ENCODE measurements at regions not wholly inside any gene's neighbourhood (a gene's known extent, or its start where the extent isn't known, plus 50 kb on each side); places are given as distances from the start of the nearest gene placed in this dataset.

DNA sequence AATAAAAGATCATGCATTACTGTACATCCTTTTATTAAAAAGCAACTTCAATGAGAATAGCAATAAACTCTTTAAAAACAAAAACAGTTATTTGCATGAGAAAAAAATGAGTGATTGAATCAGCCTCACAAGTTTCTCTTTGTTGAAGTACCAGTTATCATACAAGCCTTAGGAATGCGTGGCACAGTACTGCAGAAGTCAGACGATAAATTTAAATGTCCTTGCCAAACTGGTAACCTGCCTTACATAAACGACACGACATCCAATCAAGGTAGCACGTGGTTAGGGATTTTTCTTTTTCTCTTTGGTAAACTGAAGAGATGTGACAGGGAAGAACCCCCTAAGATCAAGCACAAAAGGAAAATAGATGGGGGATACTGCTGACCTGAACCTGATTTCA is 251.0 kb downstream of the KLF12 start:
- POLR2A ChIA-PET: no interaction called here
- H3K27me3 ChIP-seq (ENCODE audit: control insufficient read depth, insufficient read depth, low read length): no peaks in the 10 kb centered on the region
- TF ChIP-seq CTCF (IDR thresholded peaks at IDR 0.05; ENCODE audit: insufficient read depth, low read depth, low read length): no peak
- no peak for DNase-seq (ENCODE audit: low read depth)
- CTCF ChIA-PET: interaction anchor here (0.6 to 0.7 kb wide), 2 partner anchors 15 to 116 kb away, joined by 3 read pairs; no protein-coding TSS in a partner anchor
- no peaks in the 10 kb centered on the region for H3K36me3 ChIP-seq (ENCODE audit: control insufficient read depth, insufficient read depth, low read length)
- H3K4me3 ChIP-seq (ENCODE audit: low read depth, low read length): no peak overlapping the region

DNA sequence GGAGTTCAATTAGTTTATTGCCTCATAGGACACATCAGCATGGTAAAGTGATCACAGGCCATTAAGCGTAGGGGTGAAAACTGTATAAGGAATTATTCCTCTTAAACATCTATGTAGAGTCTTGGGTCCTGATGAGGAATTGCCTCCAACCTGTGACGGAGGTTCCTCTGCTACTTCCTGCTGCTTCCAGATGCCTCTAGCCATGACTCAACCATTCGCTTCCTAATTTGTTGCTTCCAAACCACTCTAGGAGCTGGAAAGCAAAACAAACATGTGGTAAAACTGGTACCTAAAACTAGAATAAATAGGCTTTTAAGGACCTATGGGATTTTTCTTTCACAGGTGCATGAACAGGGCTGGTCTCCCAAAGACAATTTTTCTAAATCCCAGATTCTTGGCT is 253.8 kb downstream of the KLF12 start:
- no peaks in the 10 kb centered on the region for H3K27me3 ChIP-seq (ENCODE audit: control insufficient read depth, insufficient read depth, low read length)
- no peak for TF ChIP-seq CTCF (IDR thresholded peaks at IDR 0.05; ENCODE audit: insufficient read depth, low read depth, low read length)
- DNase-seq (ENCODE audit: low read depth): no peak
- CTCF ChIA-PET: interaction anchor here (1.3 kb wide), 1 partner anchor 14 kb away, joined by 3 read pairs; no protein-coding TSS in a partner anchor
- no peak overlapping the region for H3K4me3 ChIP-seq (ENCODE audit: low read depth, low read length)
- POLR2A ChIA-PET: no interaction called here
- no peaks in the 10 kb centered on the region for H3K36me3 ChIP-seq (ENCODE audit: control insufficient read depth, insufficient read depth, low read length)

GRCh38 chr13:73879346-73880015 is 254.7 kb downstream of the KLF12 start:
- H3K36me3 ChIP-seq (ENCODE audit: control insufficient read depth, insufficient read depth, low read length): no peaks in the 10 kb centered on the region
- no peak for DNase-seq (ENCODE audit: low read depth)
- H3K4me3 ChIP-seq (ENCODE audit: low read depth, low read length): no peak overlapping the region
- TF ChIP-seq CTCF (IDR thresholded peaks at IDR 0.05; ENCODE audit: insufficient read depth, low read depth, low read length): no peak
- no peaks in the 10 kb centered on the region for H3K27me3 ChIP-seq (ENCODE audit: control insufficient read depth, insufficient read depth, low read length)
- POLR2A ChIA-PET: no interaction called here
- CTCF ChIA-PET: no interaction called here

DNA sequence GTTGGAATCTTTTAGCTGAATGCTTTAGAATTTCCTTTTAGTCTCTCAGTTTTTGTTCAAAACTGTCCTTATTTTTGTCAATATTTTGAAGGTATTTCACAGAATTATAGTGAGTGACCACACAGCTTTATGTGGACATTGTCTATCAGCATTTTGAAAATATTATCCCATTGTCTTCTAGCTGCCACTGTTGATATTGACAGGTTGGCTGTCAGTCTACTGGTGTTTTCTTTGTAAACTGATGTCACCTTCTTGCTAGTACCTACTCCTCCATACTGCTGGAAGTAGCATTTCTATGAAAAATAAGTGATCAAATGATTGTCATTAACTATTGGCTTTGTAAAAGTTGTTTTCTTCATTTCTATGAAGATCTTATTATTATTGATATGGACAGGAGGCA is 256.8 kb downstream of the KLF12 start:
- Histone ChIP-seq H3K36me3 (ENCODE audit: control insufficient read depth, insufficient read depth, low read length) (no peaks in the 10 kb centered on the region), H3K4me3 (ENCODE audit: low read depth, low read length) (no peak overlapping the region), H3K27me3 (ENCODE audit: control insufficient read depth, insufficient read depth, low read length) (no peaks in the 10 kb centered on the region)
- ChIA-PET POLR2A (no interaction called here), CTCF (no interaction called here)
- DNase-seq (ENCODE audit: low read depth): no peak
- TF ChIP-seq CTCF (IDR thresholded peaks at IDR 0.05; ENCODE audit: insufficient read depth, low read depth, low read length): no peak

DNA sequence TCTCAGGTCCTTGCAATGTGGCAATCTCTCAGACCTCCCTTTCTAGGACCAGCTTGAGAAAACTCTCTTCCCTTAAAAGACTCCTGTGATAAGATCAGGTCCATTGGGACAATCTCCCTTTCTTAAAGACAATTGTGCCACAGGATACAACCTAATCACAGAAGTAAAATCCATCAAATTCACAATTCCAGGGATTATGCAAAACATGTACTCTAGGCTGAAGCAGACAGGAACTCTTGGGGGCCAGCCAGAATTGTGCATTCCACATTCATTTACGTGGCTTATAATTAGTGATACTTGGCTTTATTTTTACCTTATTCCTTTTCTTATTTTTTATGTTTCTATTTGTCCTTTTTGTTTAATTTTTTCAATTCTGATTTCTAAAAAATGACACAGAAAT is 257.9 kb downstream of the KLF12 start:
- Histone ChIP-seq H3K4me3 (ENCODE audit: low read depth, low read length) (no peak overlapping the region), H3K27me3 (ENCODE audit: control insufficient read depth, insufficient read depth, low read length) (no peaks in the 10 kb centered on the region), H3K36me3 (ENCODE audit: control insufficient read depth, insufficient read depth, low read length) (no peaks in the 10 kb centered on the region)
- no peak for DNase-seq (ENCODE audit: low read depth)
- CTCF ChIA-PET: no interaction called here
- POLR2A ChIA-PET: no interaction called here
- no peak for TF ChIP-seq CTCF (IDR thresholded peaks at IDR 0.05; ENCODE audit: insufficient read depth, low read depth, low read length)
